HG02798 (cell line): ENCODE measurements at regions not wholly inside any gene's neighbourhood (a gene's known extent, or its start where the extent isn't known, plus 50 kb on each side); places are given as distances from the start of the nearest gene placed in this dataset.

ENCODE experiments used
- ATAC-seq: cut with Tn5 transposase; IDR thresholded peaks from one replicate; pipeline ENCODE4 v1.9.1; 2021; ENCODE audit warnings: mild to moderate bottlenecking; ENCODE audit not compliant: unreplicated experiment, poor library complexity

DNA sequence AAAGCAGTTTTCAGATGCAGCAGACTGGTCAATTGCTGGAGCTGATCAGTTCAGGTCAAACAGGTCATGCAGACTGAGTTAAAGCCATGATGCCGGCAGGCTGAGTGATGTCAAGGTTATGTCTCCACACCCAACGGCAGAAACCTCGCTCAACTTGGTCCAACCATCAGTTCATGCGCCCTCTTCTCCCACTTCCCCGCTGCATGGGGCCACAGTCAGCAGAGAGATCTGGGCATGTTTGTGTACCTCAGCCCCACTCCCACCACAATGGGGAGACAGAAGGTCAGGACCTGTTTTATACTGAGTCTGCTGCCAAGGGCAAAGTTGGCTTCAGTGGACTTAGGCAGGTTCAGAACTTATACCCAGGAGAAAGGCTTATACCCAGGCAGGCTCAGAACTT, 118.7 kb downstream of the TRIM29 start:
- ATAC-seq = no peak

DNA sequence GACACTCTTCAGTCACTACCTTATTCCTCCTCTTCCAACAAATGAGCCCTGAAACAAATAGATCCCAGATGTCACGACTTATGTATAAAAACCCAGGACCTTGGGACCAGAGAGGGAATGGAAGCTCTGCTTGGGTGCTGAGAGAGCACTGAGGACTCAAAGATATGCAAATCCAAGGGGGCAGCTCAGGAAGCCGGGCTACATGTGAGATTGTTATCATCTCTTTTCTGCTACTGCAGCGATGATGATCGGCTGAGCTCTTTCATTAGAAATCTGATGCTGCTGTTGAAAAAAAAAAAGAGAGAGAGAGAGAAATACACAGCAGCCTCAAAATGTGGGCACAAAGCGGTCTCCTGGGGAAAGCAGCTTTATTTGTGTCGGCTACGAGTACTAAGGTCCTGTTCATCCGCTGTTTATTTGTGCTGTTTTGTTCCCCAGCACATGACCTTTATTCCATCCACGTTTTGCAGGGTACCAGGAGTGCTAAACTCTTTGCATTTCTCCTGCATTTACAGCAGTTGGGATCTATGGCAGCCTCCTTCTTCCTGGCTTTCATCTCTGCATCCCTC, 120.2 kb downstream of the TRIM29 start:
- ATAC-seq = no peak

- no peak for ATAC-seq
Observed at GRCh38 chr11:120013325-120014250, 124.3 kb downstream of the TRIM29 start.

DNA sequence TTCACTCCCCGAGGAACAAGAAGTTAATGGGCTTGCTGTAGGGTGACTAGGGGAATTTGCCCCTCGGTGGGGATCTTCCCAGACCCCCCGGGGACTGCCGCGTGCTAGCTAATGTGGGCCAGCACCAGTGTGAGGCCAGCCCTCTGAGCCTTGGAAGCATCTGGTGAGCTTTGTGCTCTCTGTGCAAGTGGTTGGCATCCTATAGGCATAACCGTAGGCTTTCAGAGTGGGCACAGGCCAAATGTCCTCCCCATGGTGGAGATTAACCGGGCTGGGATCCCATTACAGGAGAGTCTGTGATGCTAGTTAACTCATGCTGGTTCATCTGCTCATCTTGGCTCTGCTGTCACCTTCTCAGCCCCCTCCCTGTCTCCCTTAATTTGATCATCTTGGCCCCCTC, 125.7 kb downstream of the TRIM29 start:
- ATAC-seq = no peak

- no peak for ATAC-seq
Observed at GRCh38 chr11:120011836-120012235, 126.1 kb downstream of the TRIM29 start.

DNA sequence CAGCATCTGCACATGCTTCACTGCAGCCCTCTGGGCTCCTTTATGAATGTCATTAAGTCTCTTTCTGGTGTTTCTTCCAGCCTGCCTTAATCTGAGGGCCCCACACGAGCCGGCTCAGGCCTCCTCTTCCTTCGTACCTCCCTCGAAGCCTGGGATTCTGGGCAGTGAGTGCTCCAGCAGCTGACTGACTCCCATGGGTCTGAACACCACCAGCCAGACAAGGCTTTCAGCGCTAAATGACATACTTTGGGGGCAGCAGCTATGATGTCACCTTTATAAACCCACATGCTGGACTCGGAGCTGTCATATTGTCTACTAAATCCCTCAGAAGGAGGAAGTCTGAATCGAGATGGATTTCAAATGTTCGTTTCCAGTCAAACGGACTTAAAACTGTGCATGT, 127.1 kb downstream of the TRIM29 start:
- ATAC-seq = no peak

DNA sequence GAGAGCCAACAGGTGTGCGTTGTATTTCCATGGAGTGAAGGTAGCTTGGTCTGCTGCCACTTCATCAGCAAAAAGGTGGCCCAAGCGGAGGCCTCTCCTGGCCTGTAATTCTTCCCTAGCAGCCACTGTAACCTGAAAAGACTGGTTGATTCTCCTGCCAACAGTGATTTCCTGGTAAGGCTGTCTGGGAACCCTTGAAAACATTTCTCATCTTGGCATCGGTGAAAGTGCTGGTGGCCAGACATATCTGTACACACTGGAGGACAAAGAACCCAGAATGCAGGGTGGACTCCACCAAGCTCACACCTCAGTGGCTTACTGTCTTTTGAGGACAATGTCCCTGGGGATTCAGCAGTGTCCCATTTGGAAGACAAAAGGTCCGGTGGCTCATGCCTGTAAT, 128.0 kb downstream of the TRIM29 start:
- ATAC-seq = no peak

DNA sequence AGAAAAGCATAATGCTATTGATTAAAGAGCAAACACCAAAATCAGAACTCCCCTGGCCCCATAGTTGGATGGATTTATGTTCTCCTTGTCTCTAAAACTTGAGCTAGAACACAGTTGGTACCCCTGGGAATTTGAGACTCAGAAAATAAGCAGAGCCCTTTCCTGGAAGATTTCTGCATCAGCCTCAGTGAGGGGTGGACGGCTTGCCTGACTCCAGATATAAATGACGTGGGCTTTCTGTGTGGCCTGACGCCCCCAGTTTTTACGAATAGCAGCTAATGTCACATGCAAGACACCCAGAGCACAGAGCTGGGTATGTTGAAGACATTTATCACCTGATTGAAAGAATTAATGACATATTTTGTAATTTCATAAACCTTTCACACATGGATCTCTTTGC, 130.8 kb downstream of the TRIM29 start:
- ATAC-seq = no peak

DNA sequence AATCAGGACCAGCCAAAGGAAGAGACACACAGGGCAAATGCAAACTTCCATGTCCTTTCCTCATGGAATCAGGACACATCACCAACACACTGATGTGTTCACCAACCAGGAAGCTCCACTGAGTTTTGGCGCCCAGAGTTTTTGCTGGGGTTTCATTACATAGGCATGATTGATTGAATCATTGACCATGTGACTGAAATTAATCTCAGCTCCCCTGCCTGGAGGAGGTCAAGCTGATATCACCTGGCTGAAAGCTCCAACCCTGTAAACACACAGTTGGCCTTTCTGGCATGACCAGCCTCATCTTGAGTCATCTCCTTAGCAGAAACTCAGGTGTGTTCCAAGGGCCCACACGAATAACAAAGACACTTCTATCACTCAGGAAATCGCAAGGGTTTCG, 133.2 kb downstream of the TRIM29 start:
- no peak for ATAC-seq

DNA sequence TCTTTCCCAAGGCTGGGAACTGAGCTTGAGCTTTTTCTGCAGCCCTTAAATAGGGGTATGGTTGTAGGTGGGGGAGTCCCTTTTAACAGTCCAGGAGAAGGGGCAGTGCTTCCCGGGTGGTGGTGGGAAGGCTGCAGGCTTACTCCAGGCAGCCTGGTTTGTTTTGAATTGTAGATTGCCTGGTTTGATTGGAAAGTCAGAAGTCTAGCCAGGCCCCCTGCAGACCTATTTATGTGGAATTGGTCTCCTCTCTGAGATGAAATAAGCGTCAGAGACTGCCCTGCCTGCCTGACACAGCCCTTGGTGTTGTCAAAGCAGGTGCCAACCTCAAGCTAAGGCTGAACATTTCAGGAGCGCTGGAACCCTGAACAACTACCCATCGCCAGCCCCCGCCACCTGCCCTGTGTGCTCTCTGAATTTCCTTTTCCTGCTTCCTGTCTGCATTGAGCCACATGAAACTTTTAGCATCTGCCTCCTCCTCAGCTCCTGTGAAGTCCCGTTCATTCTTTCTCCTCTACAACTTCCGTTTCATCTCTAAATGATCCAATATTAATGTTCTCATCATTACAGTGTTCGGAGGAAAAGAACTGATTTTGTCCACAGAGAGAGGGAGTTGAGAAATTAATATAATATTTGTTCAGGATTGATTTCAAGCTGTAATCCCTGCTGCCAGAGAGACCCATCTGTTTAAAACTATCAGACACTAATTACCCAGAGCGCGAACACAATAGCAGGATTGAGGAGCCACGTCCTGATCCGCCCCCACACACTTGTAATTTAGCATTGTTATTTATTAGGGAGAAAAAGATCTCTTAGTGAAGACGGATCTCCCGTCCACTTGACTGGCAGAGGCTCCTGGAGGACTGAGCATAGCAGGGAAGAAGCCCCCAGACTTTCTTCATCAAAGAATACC, 136.5 kb downstream of the TRIM29 start:
- ATAC-seq = no peak

DNA sequence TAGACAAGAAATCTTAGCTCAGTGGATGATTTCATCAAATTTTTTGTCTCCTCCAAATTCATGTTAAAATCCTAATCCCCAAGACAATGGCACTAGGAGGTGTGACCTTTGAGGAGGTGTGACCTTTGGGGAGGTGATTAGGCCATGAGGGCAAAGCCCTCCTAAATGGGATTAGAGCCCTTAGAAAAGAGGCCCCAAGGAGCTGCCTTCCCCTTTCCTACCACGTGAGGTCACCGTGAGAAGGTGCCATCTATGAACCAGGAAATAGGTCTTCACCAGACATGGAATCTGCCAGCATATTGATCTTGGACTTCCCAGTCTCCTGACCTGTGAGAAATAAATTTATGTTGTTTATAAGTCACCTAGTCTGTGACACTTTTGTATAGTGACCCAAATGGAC, 138.7 kb downstream of the TRIM29 start:
- no peak for ATAC-seq

DNA sequence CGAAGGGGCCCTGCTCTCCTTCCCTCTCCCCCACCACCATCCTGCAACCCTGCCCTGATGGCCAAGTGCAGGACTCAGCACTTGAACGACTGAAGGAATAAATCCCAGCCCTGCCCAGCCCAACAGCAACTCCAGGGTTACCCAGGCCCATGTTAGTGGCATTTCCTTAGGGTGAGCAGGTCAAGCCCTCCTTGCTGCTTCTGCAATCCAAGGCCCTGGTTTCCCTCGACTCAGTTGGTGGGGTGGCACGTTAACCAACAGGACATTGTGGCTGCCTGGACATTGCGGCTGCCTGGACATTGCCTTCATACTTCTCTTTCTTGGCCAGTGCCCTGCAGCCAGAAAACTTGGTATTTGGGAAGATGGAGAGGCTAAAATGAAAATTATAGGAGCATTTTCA, 141.4 kb downstream of the TRIM29 start:
- ATAC-seq = no peak

DNA sequence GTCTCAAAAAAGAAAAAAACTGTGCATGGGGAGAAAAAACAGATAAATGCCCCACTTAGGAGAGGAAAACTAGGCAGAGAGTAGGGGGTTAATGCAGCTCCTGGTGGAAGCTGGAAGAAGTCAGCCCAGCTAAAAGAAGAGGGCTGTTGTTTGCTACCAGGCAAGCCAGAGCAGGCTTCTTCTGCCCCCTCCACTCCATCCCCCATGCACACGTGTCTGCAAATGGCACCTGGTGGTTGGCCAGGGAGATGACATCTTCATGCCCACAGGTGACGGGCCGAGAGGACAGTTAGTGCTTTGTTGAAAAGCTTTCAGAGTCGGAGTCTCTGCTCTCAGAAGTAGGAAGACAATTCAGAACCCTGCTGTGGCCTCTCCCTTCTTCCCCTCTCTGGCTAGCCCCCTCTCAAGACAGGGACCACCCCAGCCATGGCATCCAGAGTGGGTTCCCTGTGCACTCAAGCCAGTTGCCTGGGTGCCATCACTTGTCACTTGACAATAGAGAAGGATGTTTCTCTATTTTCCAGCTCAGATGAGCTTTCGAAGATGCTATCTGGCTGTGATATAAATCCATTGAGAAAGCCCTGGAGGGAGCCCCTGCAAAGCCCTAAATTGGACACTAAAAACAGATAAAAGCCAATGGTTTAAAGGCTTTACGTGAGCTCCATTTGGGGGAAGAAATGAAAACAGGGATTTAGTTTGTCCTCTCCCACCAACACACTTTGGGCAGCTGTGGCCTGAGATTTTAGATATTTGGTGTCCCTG, 142.0 kb downstream of the TRIM29 start:
- no peak for ATAC-seq

DNA sequence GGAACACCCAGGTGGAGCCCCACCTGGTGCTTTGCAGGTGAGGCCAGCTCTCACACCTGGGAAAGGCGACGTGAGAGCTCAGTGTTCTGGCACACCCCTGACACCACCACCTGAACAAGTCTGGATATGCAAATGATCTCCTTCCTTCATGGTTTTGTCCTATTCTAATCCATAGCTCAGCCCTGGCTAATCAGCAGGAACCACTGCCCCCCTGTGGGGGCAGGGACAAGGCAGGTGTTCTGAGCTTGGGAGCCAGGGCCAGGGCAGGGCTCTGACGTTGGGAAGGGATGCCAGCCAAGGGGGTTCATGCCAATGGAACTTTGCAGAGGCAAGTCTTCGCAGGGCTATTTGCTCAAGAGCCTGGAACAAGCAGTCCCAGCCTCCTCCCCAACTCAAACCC, 144.2 kb downstream of the TRIM29 start:
- no peak for ATAC-seq

GRCh38 chr11:119992171-119993051, 145.5 kb downstream of the TRIM29 start:
- no peak for ATAC-seq

DNA sequence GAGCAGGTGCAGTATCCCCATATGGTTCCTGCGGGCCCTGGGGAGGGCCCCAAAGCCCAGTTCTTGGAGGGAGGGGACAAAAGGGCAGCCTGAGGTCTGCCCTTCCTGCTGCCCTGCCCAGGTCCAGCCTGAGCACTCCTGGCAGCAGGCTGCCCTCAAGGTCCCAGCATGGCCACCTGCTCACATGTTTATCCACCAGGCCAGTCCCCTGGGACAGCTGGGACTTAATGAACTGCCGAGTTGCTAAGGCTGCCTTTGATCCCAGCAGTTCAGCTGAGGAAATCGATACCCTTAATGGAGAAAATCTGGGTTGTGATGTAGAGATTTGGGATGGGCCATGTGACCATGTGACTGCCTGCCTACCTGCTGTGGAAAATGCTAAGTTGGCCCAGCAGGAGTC, 146.2 kb downstream of the TRIM29 start:
- ATAC-seq = no peak

GRCh38 chr11:119991022-119991404, 146.9 kb downstream of the TRIM29 start:
- ATAC-seq = no peak

- no peak for ATAC-seq
Observed at GRCh38 chr11:119990309-119991021, 147.4 kb downstream of the TRIM29 start.
